ENCODE measurements at regions not wholly inside any gene's neighbourhood (a gene's known extent, or its start where the extent isn't known, plus 50 kb on each side); places are given as distances from the start of the nearest gene placed in this dataset.

DNA sequence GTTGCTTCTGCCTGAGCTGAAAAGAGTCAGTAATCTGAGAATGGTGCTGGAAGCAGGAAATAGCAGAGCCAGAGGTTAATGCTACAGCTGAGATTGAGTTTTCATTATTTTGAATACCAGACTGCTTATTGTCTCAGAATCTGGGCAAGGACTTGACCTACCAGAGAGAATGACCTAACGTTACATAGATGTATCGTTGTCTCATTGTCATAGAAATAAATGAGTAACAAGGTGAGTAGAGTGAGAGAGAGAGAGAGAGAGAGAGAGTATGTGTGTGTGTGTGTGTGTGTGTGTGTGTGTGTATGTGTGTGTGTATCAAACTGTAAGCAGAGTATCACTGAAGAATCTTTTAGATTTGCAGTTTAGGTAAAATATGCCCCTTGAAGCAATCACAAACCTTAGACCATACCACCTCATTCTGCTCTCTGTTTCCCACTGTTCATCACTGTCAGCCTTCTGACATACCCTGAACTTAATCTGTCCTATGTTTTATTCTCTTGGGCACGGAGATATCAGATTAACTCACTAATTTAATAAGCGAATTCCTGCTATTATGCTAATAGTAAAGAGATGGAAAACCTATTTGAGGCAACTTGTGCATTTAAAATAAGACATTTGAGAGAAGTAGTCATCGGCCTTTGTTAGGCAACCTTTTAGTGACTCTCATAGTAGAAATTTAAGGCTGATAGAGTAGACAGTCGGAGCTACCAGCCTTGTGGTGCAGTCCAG, 87.8 kb downstream of the CYB561 start:
- Mint-ChIP-seq H3K27ac (no peak overlapping the region), H3K27me3 (no peaks in the 10 kb centered on the region), H3K4me3 (no peak overlapping the region)

GRCh38 chr17:63358956-63359355, 87.2 kb downstream of the CYB561 start:
- no peaks in the 10 kb centered on the region for H3K36me3 Mint-ChIP-seq (ENCODE audit: low read depth)
- H3K27ac Mint-ChIP-seq = no peak overlapping the region
- H3K27me3 Mint-ChIP-seq = no peaks in the 10 kb centered on the region
- H3K9me3 Mint-ChIP-seq = no peaks in the 10 kb centered on the region
- H3K4me1 Mint-ChIP-seq = no peaks in the 10 kb centered on the region
- DNase-seq = no peak
- H3K4me3 Mint-ChIP-seq = no peak overlapping the region
- intact Hi-C loops (cut with micrococcal nuclease) = no loop called here

More for the DNA sequence above, 87.8 kb downstream of the CYB561 start:
- no peak for DNase-seq
- intact Hi-C loops (cut with micrococcal nuclease) = no loop called here
- Mint-ChIP-seq H3K36me3 (ENCODE audit: low read depth) (no peaks in the 10 kb centered on the region), H3K4me1 (no peaks in the 10 kb centered on the region), H3K9me3 (no peaks in the 10 kb centered on the region)

DNA sequence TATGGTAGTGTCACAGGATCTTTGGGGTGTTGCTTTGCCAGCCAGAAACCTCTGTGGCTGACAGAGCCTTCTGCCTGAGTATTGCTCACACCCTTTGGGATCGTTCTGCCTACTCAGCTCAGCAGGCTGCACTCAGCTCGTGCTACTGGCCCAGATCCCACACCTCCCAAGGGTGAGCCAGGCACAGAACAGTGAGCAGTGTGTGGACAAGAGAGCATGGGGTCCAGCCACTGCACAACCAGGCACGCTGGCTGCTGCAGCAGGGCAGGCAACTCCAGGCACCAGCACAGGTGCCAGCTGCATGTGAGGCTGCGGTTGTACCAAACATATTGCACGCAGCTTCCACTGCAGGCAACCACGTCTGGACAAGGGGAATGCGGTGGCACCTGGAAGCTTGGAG, 84.9 kb downstream of the CYB561 start:
- Mint-ChIP-seq H3K4me1 (no peaks in the 10 kb centered on the region), H3K27me3 (peaks cover 5% of the 10 kb centered on the region), H3K4me3 (no peak overlapping the region), H3K36me3 (ENCODE audit: low read depth) (no peaks in the 10 kb centered on the region), H3K27ac (no peak overlapping the region), H3K9me3 (no peaks in the 10 kb centered on the region)
- no peak for DNase-seq
- intact Hi-C loops (cut with micrococcal nuclease) = no loop called here

DNA sequence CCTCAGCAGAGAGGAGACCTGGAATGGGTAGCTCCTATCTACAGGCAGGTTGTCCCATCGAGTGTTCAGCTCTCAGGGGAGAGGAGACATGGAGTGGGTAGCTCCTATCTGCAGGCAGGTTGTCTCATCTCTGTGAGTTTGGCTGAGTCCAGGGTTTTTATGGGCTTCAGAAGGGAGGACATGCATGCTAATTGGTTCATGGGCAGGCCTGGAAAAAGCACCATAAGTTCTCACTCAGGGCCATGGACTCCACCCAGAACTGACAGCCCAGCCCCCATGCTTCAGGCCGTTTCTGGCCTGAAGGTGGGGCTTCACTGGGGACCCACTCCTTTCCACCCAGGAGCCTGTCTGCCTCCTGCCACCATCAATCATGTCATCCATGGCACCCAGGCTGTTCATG, 84.0 kb downstream of the CYB561 start:
- H3K4me1 Mint-ChIP-seq = no peaks in the 10 kb centered on the region
- intact Hi-C loops (cut with micrococcal nuclease) = no loop called here
- H3K27me3 Mint-ChIP-seq = peaks cover 6% of the 10 kb centered on the region
- no peak for DNase-seq
- no peaks in the 10 kb centered on the region for H3K9me3 Mint-ChIP-seq
- H3K36me3 Mint-ChIP-seq (ENCODE audit: low read depth) = no peaks in the 10 kb centered on the region
- no peak overlapping the region for H3K4me3 Mint-ChIP-seq
- no peak overlapping the region for H3K27ac Mint-ChIP-seq

GRCh38 chr17:63364387-63364786, 81.7 kb downstream of the CYB561 start:
- Mint-ChIP-seq H3K36me3 (ENCODE audit: low read depth) (no peaks in the 10 kb centered on the region), H3K9me3 (no peaks in the 10 kb centered on the region), H3K27me3 (peaks cover 6% of the 10 kb centered on the region), H3K4me1 (no peaks in the 10 kb centered on the region), H3K4me3 (no peak overlapping the region), H3K27ac (no peak overlapping the region)
- DNase-seq = no peak
- intact Hi-C loops (cut with micrococcal nuclease) = no loop called here

DNA sequence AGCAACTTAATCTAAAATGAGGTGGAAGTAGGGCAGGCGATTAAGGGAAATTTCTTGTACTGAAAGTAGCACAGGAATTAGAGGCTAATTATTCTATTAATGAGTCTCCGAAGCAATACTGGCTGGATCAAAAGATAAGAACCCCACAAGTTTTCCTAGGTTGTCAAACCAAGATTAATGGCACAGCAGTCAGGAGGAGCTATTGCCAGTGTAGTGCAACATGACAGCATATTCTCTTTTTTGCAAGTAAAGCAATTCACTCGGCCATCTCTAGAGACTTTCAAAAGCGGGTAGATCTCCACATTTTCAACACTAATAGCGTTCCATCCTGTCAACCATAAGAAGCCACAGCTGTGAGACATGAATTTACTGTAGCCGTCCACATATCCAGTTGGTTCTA, 81.2 kb downstream of the CYB561 start:
- Mint-ChIP-seq H3K27me3 (peaks cover 6% of the 10 kb centered on the region), H3K9me3 (no peaks in the 10 kb centered on the region), H3K4me3 (no peak overlapping the region), H3K36me3 (ENCODE audit: low read depth) (no peaks in the 10 kb centered on the region), H3K4me1 (no peaks in the 10 kb centered on the region), H3K27ac (no peak overlapping the region)
- DNase-seq = no peak
- intact Hi-C loops (cut with micrococcal nuclease) = no loop called here

DNA sequence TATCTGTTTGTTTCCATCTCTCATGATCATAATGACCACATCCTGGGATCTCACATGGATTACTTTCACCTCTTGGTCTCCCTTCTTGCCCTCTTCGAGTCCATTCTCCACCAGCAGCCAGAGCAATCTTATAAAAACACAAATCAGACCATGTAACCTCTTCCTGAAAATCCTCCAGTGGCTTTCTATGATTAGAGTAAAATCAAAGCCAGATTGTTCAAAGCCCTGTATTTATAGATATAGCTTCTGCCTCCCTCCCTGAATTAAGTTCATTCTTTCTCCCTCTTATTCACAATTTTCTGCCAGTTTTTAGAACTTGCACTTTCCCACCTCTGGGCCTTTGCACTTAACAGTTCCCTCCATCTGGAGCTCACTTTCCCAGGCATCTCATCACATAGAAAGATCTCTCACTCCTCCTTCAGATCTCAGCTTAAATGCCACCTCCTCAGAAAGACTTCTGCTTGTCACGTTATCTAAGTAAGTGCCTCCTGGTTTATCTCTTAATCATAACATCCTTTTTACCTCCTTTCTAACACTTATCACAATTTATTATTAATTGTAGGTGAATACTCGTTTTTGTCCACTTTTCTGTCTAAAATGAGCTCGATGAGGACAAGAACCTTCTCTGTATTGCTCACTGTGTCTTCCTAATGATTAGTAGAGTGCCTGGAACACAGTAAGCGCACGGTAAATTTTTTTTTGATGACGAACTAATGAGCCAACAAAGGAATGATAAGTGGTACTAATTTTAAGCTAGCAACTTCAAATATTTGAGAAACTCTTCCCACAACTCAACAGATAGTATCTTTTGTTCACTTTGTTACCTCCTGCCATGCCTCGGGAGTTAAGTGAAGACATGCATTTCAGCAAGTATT, 80.5 kb downstream of the CYB561 start:
- Mint-ChIP-seq H3K27ac (no peak overlapping the region), H3K9me3 (no peaks in the 10 kb centered on the region), H3K27me3 (peaks cover 6% of the 10 kb centered on the region), H3K36me3 (ENCODE audit: low read depth) (no peaks in the 10 kb centered on the region), H3K4me3 (no peak overlapping the region), H3K4me1 (no peaks in the 10 kb centered on the region)
- DNase-seq = no peak
- intact Hi-C loops (cut with micrococcal nuclease) = no loop called here

- intact Hi-C loops (cut with micrococcal nuclease) = no loop called here
- Mint-ChIP-seq H3K36me3 (ENCODE audit: low read depth) (no peaks in the 10 kb centered on the region), H3K4me3 (no peak overlapping the region), H3K27ac (no peak overlapping the region), H3K9me3 (no peaks in the 10 kb centered on the region), H3K4me1 (no peaks in the 10 kb centered on the region), H3K27me3 (peaks cover 6% of the 10 kb centered on the region)
- DNase-seq = no peak
Observed at GRCh38 chr17:63366241-63366566, 79.9 kb downstream of the CYB561 start.

DNA sequence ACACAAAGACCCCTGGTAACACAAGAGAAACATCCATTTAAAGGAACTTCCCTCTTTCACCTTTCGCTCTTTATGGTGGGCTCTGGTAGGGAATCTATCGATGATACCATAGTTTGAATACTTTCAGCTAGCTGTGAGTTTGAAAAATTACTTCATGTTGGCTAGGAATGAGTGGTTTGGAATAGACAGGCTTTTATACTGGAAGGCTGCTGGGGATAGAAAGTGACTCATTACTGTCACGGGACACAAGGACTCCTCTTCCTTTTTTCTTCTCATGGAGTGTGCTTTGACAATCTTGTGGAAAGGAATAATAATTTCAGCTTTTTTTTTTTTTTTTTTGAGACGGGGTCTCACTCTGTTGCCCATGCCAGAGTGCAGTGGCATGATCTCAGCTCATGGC, 76.9 kb downstream of the CYB561 start:
- Mint-ChIP-seq H3K9me3 (no peaks in the 10 kb centered on the region), H3K27ac (no peak overlapping the region), H3K4me1 (no peaks in the 10 kb centered on the region), H3K4me3 (no peak overlapping the region), H3K27me3 (peaks cover 6% of the 10 kb centered on the region), H3K36me3 (ENCODE audit: low read depth) (no peaks in the 10 kb centered on the region)
- intact Hi-C loops (cut with micrococcal nuclease) = no loop called here
- DNase-seq = no peak

DNA sequence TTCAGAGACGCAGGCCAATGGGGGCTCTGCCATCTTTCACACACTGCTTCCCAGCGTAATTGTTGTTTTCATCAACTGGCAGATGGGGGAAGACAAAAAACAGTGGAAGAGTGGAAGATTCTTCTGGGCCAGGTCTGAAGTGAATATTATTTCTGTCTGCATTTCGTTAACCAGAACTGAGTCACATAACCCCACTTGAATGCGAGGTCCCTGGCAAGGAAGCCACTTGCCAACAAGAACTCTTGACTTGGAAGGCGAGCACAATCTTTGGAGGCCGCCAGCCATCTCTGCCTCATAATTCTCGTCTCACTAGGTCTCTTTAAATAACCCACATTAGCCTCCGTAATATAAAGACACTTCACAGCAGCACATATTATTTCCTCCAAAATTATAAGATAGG, 75.4 kb downstream of the CYB561 start:
- no peak for DNase-seq
- peaks cover 1% of the 10 kb centered on the region for H3K27me3 Mint-ChIP-seq
- no peaks in the 10 kb centered on the region for H3K9me3 Mint-ChIP-seq
- intact Hi-C loops (cut with micrococcal nuclease) = no loop called here
- no peaks in the 10 kb centered on the region for H3K4me1 Mint-ChIP-seq
- H3K36me3 Mint-ChIP-seq (ENCODE audit: low read depth) = no peaks in the 10 kb centered on the region
- no peak overlapping the region for H3K27ac Mint-ChIP-seq
- H3K4me3 Mint-ChIP-seq = no peak overlapping the region

GRCh38 chr17:63376949-63377348, 69.2 kb downstream of the CYB561 start:
- Mint-ChIP-seq H3K9me3 (peaks cover 16% of the 10 kb centered on the region), H3K27ac (no peak overlapping the region), H3K4me1 (no peaks in the 10 kb centered on the region), H3K4me3 (no peak overlapping the region), H3K27me3 (no peaks in the 10 kb centered on the region), H3K36me3 (ENCODE audit: low read depth) (no peaks in the 10 kb centered on the region)
- DNase-seq = no peak
- intact Hi-C loops (cut with micrococcal nuclease) = no loop called here

DNA sequence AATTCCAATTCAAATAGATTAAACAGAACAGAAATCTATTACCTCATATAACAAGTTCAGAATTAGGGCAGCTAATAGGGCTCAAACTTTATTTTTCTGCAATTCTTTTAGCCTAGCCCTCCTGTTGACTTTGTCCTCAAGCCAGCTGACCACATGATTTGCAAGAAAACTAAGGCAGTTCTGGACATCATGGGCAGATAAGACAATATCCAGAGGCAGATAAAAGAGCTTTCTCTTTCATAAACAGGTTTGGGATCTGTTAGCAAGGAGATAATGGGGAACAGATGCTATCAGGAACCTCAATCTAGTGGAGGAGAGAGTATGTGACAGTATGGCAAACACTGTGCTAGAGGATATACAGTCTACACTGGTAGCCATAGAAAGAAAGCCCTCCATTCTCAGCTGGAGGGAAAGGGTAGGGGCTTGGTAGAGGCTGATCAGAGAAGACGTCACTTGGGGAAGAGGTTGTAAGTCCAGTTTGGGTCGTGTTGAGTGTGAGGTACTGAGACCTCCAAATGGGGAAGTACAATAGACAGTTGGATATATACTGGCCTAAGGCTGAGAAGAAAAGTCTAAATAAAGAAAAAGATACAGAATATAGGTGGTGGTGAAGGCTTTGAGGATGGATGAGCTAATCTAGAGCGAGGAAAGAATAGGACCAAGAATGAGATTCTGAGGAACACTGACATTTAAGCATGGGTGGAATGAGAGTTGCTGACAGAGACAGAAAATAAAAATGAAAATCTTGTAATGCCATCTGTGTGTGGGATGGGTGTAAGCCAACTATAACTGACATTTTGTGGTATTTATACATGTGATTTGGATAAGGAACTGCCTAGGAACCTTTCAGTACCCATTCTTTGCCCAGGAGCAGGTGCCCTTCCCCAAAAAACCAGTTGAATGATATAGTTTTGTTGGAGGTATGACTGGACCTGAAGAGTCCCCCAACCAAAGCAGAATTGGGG, 67.4 kb downstream of the CYB561 start:
- Mint-ChIP-seq H3K27ac (no peak overlapping the region), H3K9me3 (peaks cover 16% of the 10 kb centered on the region), H3K27me3 (peaks cover 2% of the 10 kb centered on the region), H3K4me1 (no peaks in the 10 kb centered on the region), H3K4me3 (no peak overlapping the region), H3K36me3 (ENCODE audit: low read depth) (no peaks in the 10 kb centered on the region)
- DNase-seq = no peak
- intact Hi-C loops (cut with micrococcal nuclease) = no loop called here

DNA sequence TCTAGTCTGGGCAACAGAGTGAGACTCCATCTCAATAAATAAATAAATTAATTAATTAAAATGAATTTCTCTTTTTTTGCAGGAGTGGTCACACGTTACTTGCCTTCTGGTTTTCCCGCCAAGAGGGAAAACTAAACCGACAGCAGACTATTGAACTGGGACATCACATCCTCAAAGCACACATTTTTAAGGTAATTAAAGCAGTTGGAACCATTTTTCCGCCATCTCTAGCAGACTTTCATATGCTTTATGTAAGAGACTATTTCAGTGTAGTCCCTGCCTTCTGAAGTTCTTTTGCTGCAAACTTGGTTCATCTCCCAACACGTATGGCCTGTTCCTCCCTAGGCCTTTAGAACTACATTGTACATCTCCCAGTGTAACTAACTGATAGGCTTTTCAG, 66.5 kb downstream of the CYB561 start:
- H3K4me3 Mint-ChIP-seq = no peak overlapping the region
- DNase-seq = no peak
- intact Hi-C loops (cut with micrococcal nuclease) = no loop called here
- no peaks in the 10 kb centered on the region for H3K36me3 Mint-ChIP-seq (ENCODE audit: low read depth)
- no peak overlapping the region for H3K27ac Mint-ChIP-seq
- H3K4me1 Mint-ChIP-seq = no peaks in the 10 kb centered on the region
- peaks cover 2% of the 10 kb centered on the region for H3K27me3 Mint-ChIP-seq
- peaks cover 16% of the 10 kb centered on the region for H3K9me3 Mint-ChIP-seq

All from activated CD4-positive, alpha-beta T cell treated with anti-CD3 and anti-CD28 coated beads, Interleukin-2, amount 10 ng/mL, durations not matched to agents 24 days and 14 days (primary cell).